ENCODE measurements at regions not wholly inside any gene's neighbourhood (a gene's known extent, or its start where the extent isn't known, plus 50 kb on each side); places are given as distances from the start of the nearest gene placed in this dataset.

DNA sequence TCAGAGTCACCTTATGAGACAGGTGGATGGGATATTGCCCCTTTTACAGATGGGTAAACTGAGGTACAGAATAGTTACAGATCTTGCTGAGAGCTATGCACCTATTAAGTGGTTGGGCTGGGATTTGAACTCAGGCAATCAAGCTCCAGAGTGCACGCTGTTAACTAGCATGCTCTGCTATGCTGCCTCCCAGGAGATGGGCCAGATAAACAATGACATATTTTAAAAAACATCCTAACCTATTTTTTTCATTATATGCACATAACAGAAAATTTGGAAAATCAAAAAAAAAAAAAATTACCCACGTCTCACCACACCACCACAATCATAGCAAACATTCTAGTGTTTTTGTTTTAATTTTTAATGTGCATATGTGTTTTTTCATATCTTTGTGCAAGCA, 123.4 kb upstream of the STC2 start (continued):
- TF ChIP-seq, protein P1, sequence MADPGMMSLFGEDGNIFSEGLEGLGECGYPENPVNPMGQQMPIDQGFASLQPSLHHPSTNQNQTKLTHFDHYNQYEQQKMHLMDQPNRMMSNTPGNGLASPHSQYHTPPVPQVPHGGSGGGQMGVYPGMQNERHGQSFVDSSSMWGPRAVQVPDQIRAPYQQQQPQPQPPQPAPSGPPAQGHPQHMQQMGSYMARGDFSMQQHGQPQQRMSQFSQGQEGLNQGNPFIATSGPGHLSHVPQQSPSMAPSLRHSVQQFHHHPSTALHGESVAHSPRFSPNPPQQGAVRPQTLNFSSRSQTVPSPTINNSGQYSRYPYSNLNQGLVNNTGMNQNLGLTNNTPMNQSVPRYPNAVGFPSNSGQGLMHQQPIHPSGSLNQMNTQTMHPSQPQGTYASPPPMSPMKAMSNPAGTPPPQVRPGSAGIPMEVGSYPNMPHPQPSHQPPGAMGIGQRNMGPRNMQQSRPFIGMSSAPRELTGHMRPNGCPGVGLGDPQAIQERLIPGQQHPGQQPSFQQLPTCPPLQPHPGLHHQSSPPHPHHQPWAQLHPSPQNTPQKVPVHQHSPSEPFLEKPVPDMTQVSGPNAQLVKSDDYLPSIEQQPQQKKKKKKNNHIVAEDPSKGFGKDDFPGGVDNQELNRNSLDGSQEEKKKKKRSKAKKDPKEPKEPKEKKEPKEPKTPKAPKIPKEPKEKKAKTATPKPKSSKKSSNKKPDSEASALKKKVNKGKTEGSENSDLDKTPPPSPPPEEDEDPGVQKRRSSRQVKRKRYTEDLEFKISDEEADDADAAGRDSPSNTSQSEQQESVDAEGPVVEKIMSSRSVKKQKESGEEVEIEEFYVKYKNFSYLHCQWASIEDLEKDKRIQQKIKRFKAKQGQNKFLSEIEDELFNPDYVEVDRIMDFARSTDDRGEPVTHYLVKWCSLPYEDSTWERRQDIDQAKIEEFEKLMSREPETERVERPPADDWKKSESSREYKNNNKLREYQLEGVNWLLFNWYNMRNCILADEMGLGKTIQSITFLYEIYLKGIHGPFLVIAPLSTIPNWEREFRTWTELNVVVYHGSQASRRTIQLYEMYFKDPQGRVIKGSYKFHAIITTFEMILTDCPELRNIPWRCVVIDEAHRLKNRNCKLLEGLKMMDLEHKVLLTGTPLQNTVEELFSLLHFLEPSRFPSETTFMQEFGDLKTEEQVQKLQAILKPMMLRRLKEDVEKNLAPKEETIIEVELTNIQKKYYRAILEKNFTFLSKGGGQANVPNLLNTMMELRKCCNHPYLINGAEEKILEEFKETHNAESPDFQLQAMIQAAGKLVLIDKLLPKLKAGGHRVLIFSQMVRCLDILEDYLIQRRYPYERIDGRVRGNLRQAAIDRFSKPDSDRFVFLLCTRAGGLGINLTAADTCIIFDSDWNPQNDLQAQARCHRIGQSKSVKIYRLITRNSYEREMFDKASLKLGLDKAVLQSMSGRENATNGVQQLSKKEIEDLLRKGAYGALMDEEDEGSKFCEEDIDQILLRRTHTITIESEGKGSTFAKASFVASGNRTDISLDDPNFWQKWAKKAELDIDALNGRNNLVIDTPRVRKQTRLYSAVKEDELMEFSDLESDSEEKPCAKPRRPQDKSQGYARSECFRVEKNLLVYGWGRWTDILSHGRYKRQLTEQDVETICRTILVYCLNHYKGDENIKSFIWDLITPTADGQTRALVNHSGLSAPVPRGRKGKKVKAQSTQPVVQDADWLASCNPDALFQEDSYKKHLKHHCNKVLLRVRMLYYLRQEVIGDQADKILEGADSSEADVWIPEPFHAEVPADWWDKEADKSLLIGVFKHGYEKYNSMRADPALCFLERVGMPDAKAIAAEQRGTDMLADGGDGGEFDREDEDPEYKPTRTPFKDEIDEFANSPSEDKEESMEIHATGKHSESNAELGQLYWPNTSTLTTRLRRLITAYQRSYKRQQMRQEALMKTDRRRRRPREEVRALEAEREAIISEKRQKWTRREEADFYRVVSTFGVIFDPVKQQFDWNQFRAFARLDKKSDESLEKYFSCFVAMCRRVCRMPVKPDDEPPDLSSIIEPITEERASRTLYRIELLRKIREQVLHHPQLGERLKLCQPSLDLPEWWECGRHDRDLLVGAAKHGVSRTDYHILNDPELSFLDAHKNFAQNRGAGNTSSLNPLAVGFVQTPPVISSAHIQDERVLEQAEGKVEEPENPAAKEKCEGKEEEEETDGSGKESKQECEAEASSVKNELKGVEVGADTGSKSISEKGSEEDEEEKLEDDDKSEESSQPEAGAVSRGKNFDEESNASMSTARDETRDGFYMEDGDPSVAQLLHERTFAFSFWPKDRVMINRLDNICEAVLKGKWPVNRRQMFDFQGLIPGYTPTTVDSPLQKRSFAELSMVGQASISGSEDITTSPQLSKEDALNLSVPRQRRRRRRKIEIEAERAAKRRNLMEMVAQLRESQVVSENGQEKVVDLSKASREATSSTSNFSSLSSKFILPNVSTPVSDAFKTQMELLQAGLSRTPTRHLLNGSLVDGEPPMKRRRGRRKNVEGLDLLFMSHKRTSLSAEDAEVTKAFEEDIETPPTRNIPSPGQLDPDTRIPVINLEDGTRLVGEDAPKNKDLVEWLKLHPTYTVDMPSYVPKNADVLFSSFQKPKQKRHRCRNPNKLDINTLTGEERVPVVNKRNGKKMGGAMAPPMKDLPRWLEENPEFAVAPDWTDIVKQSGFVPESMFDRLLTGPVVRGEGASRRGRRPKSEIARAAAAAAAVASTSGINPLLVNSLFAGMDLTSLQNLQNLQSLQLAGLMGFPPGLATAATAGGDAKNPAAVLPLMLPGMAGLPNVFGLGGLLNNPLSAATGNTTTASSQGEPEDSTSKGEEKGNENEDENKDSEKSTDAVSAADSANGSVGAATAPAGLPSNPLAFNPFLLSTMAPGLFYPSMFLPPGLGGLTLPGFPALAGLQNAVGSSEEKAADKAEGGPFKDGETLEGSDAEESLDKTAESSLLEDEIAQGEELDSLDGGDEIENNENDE (IDR thresholded peaks at IDR 0.05; ENCODE audit: insufficient replicate concordance, low read length) = no peak
- TF ChIP-seq MAFK (IDR thresholded peaks at IDR 0.05; ENCODE audit: low read depth, low read length) (no peak), CREB1 (IDR thresholded peaks at IDR 0.05) (no peak)

Data from H1 (cell line).